ENCODE measurements at regions not wholly inside any gene's neighbourhood (a gene's known extent, or its start where the extent isn't known, plus 50 kb on each side); places are given as distances from the start of the nearest gene placed in this dataset.

DNA sequence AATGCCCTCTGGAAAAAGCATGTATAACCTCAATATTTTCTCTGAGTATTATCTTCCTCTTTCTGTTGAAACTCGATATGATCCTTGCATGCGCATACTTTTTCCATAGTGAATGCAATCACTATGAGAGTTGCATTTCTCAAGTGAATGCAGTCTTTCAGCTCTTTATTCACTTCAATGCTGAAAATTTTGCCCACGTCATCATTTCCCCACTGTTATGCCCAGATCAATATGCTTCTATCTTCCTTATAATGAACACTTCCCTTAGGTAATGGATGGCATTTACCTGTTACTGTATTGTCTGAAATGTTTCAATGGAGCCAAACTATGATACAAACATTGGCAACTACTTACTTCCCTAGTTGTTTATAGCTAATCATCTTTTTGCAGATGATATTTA lies 866.6 kb upstream of the SLITRK6 start:
- DNase-seq (ENCODE audit: low spot score): no peak
- in situ Hi-C loops (cut with MboI; ENCODE audit: low sequenced_read_pairs, unreplicated experiment): no loop called here
- TF ChIP-seq, protein P1, sequence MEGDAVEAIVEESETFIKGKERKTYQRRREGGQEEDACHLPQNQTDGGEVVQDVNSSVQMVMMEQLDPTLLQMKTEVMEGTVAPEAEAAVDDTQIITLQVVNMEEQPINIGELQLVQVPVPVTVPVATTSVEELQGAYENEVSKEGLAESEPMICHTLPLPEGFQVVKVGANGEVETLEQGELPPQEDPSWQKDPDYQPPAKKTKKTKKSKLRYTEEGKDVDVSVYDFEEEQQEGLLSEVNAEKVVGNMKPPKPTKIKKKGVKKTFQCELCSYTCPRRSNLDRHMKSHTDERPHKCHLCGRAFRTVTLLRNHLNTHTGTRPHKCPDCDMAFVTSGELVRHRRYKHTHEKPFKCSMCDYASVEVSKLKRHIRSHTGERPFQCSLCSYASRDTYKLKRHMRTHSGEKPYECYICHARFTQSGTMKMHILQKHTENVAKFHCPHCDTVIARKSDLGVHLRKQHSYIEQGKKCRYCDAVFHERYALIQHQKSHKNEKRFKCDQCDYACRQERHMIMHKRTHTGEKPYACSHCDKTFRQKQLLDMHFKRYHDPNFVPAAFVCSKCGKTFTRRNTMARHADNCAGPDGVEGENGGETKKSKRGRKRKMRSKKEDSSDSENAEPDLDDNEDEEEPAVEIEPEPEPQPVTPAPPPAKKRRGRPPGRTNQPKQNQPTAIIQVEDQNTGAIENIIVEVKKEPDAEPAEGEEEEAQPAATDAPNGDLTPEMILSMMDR (IDR thresholded peaks at IDR 0.05; ENCODE audit: borderline replicate concordance, control extremely low read depth, extremely low read depth, insufficient read depth, missing control alignments): no peak

DNA sequence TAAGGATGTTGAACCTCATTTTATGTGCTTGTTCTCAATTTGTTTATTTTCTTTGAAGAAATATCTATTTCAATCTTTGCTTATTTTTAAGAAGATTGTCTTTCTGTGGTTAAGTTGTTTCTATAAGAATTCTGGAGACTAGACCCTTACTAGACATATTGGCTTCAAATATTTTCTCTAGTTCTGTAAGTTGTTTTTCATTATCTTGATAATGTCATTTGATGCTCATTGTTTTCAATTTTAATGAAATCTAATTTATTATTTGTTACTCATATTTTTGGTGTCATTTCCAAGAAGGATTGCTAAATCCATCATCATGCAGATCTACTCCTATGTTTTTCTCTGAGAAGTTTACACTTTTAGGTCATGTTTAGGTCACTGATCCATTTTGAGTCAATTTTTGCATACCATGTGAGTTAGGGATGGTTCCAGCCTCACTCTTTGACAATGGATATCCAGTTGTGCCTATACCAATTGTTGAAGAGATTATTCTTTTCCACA lies 874.8 kb upstream of the SLITRK6 start:
- DNase-seq (ENCODE audit: low spot score): no peak
- in situ Hi-C loops (cut with MboI; ENCODE audit: low sequenced_read_pairs, unreplicated experiment): no loop called here
- TF ChIP-seq, protein P1 (IDR thresholded peaks at IDR 0.05; ENCODE audit: borderline replicate concordance, control extremely low read depth, extremely low read depth, insufficient read depth, missing control alignments): no peak

DNA sequence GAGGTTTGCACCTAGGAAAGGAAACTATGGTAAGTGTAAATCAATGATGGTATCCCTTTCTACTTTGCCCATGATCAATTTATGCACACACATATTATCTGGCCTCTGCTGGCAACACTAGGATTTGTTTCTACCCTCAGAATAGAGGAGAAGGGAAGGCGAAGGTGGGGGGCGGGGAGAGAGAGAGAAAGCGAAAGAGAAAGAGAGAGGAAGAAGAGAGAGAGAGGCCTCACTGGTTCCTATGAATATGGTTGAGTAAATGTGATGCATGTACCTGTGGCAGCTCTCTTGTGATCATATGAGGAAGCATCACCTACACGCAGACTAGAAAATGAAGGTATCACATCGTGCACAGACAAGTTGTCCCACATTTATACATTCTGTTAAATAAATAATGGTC lies 882.0 kb upstream of the SLITRK6 start:
- in situ Hi-C loops (cut with MboI; ENCODE audit: low sequenced_read_pairs, unreplicated experiment): no loop called here
- no peak for DNase-seq (ENCODE audit: low spot score)
- TF ChIP-seq, protein P1 (IDR thresholded peaks at IDR 0.05; ENCODE audit: borderline replicate concordance, control extremely low read depth, extremely low read depth, insufficient read depth, missing control alignments): no peak

DNA sequence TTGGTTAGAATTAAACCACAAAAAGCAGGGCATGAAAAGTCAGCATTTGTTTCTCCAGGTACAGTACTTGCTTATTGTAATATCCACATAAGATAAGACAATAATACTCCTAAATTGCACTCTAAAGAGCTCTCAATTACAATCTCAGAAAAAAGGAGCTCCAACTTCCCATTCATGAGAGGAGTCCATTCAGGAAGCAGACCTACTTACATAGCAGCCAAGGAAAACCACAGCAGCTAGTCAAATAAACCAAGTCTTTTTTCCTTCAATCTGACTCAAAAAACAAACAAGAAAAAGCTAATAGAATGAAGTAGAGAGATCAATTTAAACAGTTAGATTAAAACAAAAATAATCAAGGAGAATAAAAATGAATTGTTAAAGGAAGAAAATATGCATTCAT lies 885.2 kb upstream of the SLITRK6 start:
- no peak for DNase-seq (ENCODE audit: low spot score)
- in situ Hi-C loops (cut with MboI; ENCODE audit: low sequenced_read_pairs, unreplicated experiment): no loop called here
- TF ChIP-seq, protein P1 (IDR thresholded peaks at IDR 0.05; ENCODE audit: borderline replicate concordance, control extremely low read depth, extremely low read depth, insufficient read depth, missing control alignments): no peak

DNA sequence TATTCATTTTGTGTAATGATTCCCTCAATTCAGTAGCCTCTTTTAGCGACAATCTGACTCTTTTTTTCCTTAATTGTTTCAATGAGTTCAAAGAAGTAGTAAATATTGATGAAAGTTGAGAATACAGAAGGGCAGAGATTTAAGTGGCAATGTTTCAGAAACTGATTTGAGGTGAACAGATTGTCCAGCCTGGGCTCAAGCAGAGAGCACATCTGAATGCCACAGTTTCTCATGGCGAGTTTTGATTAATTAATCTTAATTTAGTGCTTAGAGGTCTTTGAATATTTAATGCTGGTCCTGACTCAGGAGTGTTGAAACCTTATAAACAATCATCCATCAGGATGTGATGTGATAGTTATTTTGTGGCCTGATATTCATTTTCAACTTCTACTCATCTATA lies 890.7 kb upstream of the SLITRK6 start:
- in situ Hi-C loops (cut with MboI; ENCODE audit: low sequenced_read_pairs, unreplicated experiment): no loop called here

DNA sequence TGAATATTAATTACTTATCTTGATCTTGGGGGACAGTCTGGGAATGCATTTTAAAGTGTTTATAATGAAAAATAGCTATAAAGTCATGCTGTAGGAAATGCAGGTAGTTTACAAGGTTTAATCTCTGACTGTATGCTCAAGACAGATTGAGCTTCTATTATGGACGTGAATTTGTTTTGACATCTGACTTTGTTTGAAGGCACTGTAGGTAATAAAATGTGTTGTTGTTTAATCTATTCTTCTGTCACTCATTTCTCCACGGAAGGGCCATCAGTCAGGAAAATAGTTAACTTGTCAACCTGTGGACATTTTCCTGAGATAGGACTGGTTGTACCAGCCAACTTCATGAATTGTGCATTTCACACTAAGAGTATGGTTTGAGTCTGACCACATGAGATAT lies 893.1 kb upstream of the SLITRK6 start:
- DNase-seq (ENCODE audit: low spot score): no peak
- in situ Hi-C loops (cut with MboI; ENCODE audit: low sequenced_read_pairs, unreplicated experiment): no loop called here
- TF ChIP-seq, protein P1 (IDR thresholded peaks at IDR 0.05; ENCODE audit: borderline replicate concordance, control extremely low read depth, extremely low read depth, insufficient read depth, missing control alignments): no peak

More for the DNA sequence above, 890.7 kb upstream of the SLITRK6 start:
- TF ChIP-seq, protein P1 (IDR thresholded peaks at IDR 0.05; ENCODE audit: borderline replicate concordance, control extremely low read depth, extremely low read depth, insufficient read depth, missing control alignments): no peak
- DNase-seq (ENCODE audit: low spot score): no peak

DNA sequence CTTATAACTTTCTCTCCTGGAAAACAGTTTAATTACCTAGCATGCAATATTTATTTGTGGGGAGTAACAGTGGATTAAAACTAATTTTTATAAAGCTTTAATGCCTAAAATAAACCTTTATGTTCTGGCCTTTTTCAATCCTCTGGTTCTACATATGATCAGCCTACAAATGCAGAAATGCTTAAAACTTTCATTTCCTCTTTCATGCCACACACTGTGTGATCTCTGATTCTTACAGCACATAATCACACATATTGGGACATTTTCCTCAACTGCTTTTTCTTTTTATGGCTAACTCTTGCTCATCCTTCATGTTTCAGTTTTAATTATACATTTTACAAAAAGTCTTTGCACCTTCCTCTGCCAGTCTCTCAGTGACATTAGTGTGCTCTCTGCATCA lies 910.8 kb upstream of the SLITRK6 start:
- in situ Hi-C loops (cut with MboI; ENCODE audit: low sequenced_read_pairs, unreplicated experiment): no loop called here
- no peak for DNase-seq (ENCODE audit: low spot score)
- TF ChIP-seq, protein P1 (IDR thresholded peaks at IDR 0.05; ENCODE audit: borderline replicate concordance, control extremely low read depth, extremely low read depth, insufficient read depth, missing control alignments): no peak

Measured in GM13976 (cell line).